T-cell (primary cell): ENCODE measurements at regions not wholly inside any gene's neighbourhood (a gene's known extent, or its start where the extent isn't known, plus 50 kb on each side); places are given as distances from the start of the nearest gene placed in this dataset.

ENCODE experiments used
- ATAC-seq, 4 experiments: fragments of 200-7000 bp in 3 of 4; fragments of 150-1000 bp in 1 of 4; cut with Tn5 transposase; replicated peaks in 1 of 4; 1 replicate in 3 of 4; 2 replicates in 1 of 4; pipeline ENCODE4 v1.10.0; 2021; ENCODE audit warnings: moderate library complexity in 3 of 4, mild to moderate bottlenecking in 2 of 4, moderate number of reproducible peaks in 1 of 4
- CTCF ChIA-PET, 2 donors: fragments of 300-600 bp; sonication (Branson Sonifier 250); formaldehyde crosslinking; loops; one replicate each; lab custom pipeline; 2022; ENCODE audit warnings: antibody characterized with exemption in 2 of 2; lab: Charles Lee
- POLR2A ChIA-PET, 2 donors: fragments of 300-600 bp; sonication (Branson Sonifier 250); formaldehyde crosslinking; loops; one replicate each; lab custom pipeline; 2022; ENCODE audit warnings: antibody characterized with exemption in 2 of 2; lab: Charles Lee
- DNase-seq, 35 experiments: peaks; one replicate each; pipeline versions ENCODE4 v3.0.0 to v3.0.0-alpha.2; 2013 to 2023
- H3K27ac ChIP-seq: one replicate; pipeline ENCODE4 v1.5.1; 2013; ENCODE audit warnings: low read length
- H3K27me3 ChIP-seq, 2 experiments: replicated peaks in 1 of 2; 1 replicate in 1 of 2; 2 replicates in 1 of 2; pipeline versions ENCODE4 v1.6.1 to v1.7.0; 2013; ENCODE audit warnings: low read length in 1 of 2, mixed read lengths in 1 of 2; ENCODE audit not compliant: control insufficient read depth in 2 of 2, insufficient read depth in 2 of 2; ENCODE audit errors: extremely low read depth in 1 of 2
- H3K36me3 ChIP-seq, 2 donors: 1 replicate in 1 of 2; 2 replicates in 1 of 2; pipeline versions ENCODE4 v1.6.1 to v1.7.0; 2013; ENCODE audit warnings: low read length in 1 of 2; ENCODE audit not compliant: control insufficient read depth in 2 of 2, insufficient read depth in 1 of 2; ENCODE audit errors: extremely low read depth in 1 of 2
- H3K4me1 ChIP-seq, 2 experiments: 1 replicate in 1 of 2; 2 replicates in 1 of 2; pipeline versions ENCODE4 v1.6.1 to v1.7.0; 2013; ENCODE audit warnings: low read length in 2 of 2, mixed read lengths in 1 of 2; ENCODE audit not compliant: insufficient read depth in 2 of 2, control insufficient read depth in 1 of 2; ENCODE audit errors: extremely low read depth in 1 of 2
- H3K4me3 ChIP-seq, 2 donors: 1 replicate in 1 of 2; 2 replicates in 1 of 2; pipeline versions ENCODE4 v1.5.1 to v1.7.0; 2013; ENCODE audit warnings: mild to moderate bottlenecking in 2 of 2, low read length in 1 of 2, moderate library complexity in 1 of 2; ENCODE audit not compliant: control insufficient read depth in 1 of 2; ENCODE audit errors: extremely low read depth in 1 of 2
- H3K9me3 ChIP-seq: 2 replicates; pipeline ENCODE4 v1.7.0; 2013
- H3K27ac Mint-ChIP-seq, 2 donors: one replicate each; pipeline ENCODE4 v1.8.0; 2020 to 2021; ENCODE audit warnings: mild to moderate bottlenecking in 2 of 2, mixed read lengths in 2 of 2
- H3K27me3 Mint-ChIP-seq, 2 donors: one replicate each; pipeline ENCODE4 v1.8.0; 2021 to 2022; ENCODE audit warnings: mixed read lengths in 2 of 2
- H3K36me3 Mint-ChIP-seq: one replicate; pipeline ENCODE4 v1.8.0; 2021; ENCODE audit warnings: mixed read lengths
- H3K4me1 Mint-ChIP-seq, 3 donors: one replicate each; pipeline ENCODE4 v1.8.0; 2020 to 2022; ENCODE audit warnings: mixed read lengths in 3 of 3, mild to moderate bottlenecking in 1 of 3
- H3K4me3 Mint-ChIP-seq, 3 donors: one replicate each; pipeline ENCODE4 v1.8.0; 2020 to 2022; ENCODE audit warnings: mild to moderate bottlenecking in 3 of 3, mixed read lengths in 3 of 3, moderate library complexity in 3 of 3
- H3K9me3 Mint-ChIP-seq, 3 donors: one replicate each; pipeline ENCODE4 v1.8.0; 2020 to 2022; ENCODE audit warnings: mixed read lengths in 3 of 3
- WGBS: methylation state at CpG from one replicate; pipeline ENCODE4 v1.1.5; 2013; ENCODE audit warnings: missing lambda C conversion rate; ENCODE audit not compliant: insufficient coverage; 5-methylcytosine and 5-hydroxymethylcytosine counted together

- Histone ChIP-seq H3K9me3 (no peaks in the 10 kb centered on the region), H3K4me1 (no peaks in the 10 kb centered on the region), H3K27ac (no peak overlapping the region), H3K27me3 (no peaks in the 10 kb centered on the region), H3K36me3 (no peaks in the 10 kb centered on the region), H3K4me3 (no peak overlapping the region)
- no peak overlapping the region for H3K27ac Mint-ChIP-seq
- CTCF ChIA-PET = no interaction called here
- no peaks in the 10 kb centered on the region for H3K36me3 Mint-ChIP-seq
- WGBS = 80% methylated on average over 1 of the region's 7 CpGs
- ATAC-seq (no peak), DNase-seq (no peak)
- no peaks in the 10 kb centered on the region for H3K4me1 Mint-ChIP-seq
- no peak overlapping the region for H3K4me3 Mint-ChIP-seq
- peaks cover 4 to 22% (median 16%) of the 10 kb centered on the region in 3 donors for H3K9me3 Mint-ChIP-seq
- POLR2A ChIA-PET = no interaction called here
- no peaks in the 10 kb centered on the region for H3K27me3 Mint-ChIP-seq
These were observed 504.0 kb upstream of the RBFOX1 start for GRCh38 chr16:6828690-6829089.

- no peaks in the 10 kb centered on the region for H3K4me1 ChIP-seq
- H3K27me3 ChIP-seq = no peaks in the 10 kb centered on the region
- Mint-ChIP-seq H3K9me3 (peaks cover 0 to 18% (median 15%) of the 10 kb centered on the region in 3 donors), H3K27me3 (no peaks in the 10 kb centered on the region), H3K4me3 (no peak overlapping the region), H3K36me3 (no peaks in the 10 kb centered on the region), H3K27ac (no peak overlapping the region), H3K4me1 (no peaks in the 10 kb centered on the region)
- WGBS = no CpG with 5 or more reads among the region's 1 CpG
- no peak for ATAC-seq
- CTCF ChIA-PET = no interaction called here
- no peak overlapping the region for H3K27ac ChIP-seq
- POLR2A ChIA-PET = no interaction called here
- no peak for DNase-seq
- H3K36me3 ChIP-seq = no peaks in the 10 kb centered on the region
- no peaks in the 10 kb centered on the region for H3K9me3 ChIP-seq
- no peak overlapping the region for H3K4me3 ChIP-seq
These were observed 504.7 kb upstream of the RBFOX1 start for GRCh38 chr16:6827931-6828330.

GRCh38 chr16:6827267-6827666 lies 505.4 kb upstream of the RBFOX1 start:
- H3K27ac Mint-ChIP-seq = no peak overlapping the region
- H3K4me3 Mint-ChIP-seq = no peak overlapping the region
- H3K36me3 Mint-ChIP-seq = no peaks in the 10 kb centered on the region
- no peaks in the 10 kb centered on the region for H3K4me1 Mint-ChIP-seq
- DNase-seq (no peak), ATAC-seq (no peak)
- POLR2A ChIA-PET = no interaction called here
- WGBS = 17% methylated on average over 1 of the region's 4 CpGs
- no peaks in the 10 kb centered on the region for H3K27me3 Mint-ChIP-seq
- H3K9me3 Mint-ChIP-seq = peaks cover 0 to 18% (median 13%) of the 10 kb centered on the region in 3 donors
- H3K4me1 ChIP-seq = no peaks in the 10 kb centered on the region
- no peak overlapping the region for H3K27ac ChIP-seq
- no peaks in the 10 kb centered on the region for H3K36me3 ChIP-seq
- H3K4me3 ChIP-seq = no peak overlapping the region
- H3K27me3 ChIP-seq = no peaks in the 10 kb centered on the region
- no peaks in the 10 kb centered on the region for H3K9me3 ChIP-seq
- CTCF ChIA-PET = no interaction called here

DNA sequence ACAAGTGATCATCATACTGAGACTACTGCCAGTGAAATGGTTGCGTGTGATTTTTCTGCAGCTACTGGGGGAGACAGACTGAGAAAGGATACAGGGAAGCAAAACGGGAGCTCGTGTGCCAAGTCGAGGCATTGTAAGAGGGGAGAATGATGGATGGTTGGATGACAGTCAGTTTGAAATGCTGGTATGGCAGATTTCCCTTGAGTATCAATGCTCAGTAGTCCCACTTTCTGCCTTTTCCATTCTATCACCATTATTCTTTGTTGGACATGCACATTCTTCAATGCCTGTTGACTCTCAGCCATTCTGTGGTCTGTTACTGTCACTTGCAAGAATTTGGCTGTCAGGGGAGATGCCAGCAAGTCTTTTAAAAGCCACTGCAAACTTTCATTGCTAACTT lies 510.6 kb upstream of the RBFOX1 start:
- WGBS = 96% methylated on average over 3 of the region's 4 CpGs
- no peaks in the 10 kb centered on the region for H3K27me3 ChIP-seq
- no peak for DNase-seq
- Mint-ChIP-seq H3K9me3 (peaks cover 12 to 22% (median 17%) of the 10 kb centered on the region in 3 donors), H3K4me1 (no peaks in the 10 kb centered on the region), H3K36me3 (no peaks in the 10 kb centered on the region), H3K4me3 (no peak overlapping the region), H3K27ac (no peak overlapping the region), H3K27me3 (no peaks in the 10 kb centered on the region)
- H3K4me1 ChIP-seq = no peaks in the 10 kb centered on the region
- ChIA-PET POLR2A (no interaction called here), CTCF (no interaction called here)
- no peaks in the 10 kb centered on the region for H3K36me3 ChIP-seq
- H3K4me3 ChIP-seq = no peak overlapping the region
- ATAC-seq = no peak
- H3K9me3 ChIP-seq = no peaks in the 10 kb centered on the region
- no peak overlapping the region for H3K27ac ChIP-seq

- CTCF ChIA-PET = no interaction called here
- DNase-seq (no peak), ATAC-seq (no peak)
- Mint-ChIP-seq H3K27me3 (no peaks in the 10 kb centered on the region), H3K27ac (no peak overlapping the region), H3K36me3 (no peaks in the 10 kb centered on the region), H3K4me3 (no peak overlapping the region), H3K9me3 (peaks cover 3 to 22% (median 11%) of the 10 kb centered on the region in 3 donors), H3K4me1 (no peaks in the 10 kb centered on the region)
- no CpG with 5 or more reads among the region's 3 CpGs for WGBS
- Histone ChIP-seq H3K9me3 (no peaks in the 10 kb centered on the region), H3K4me3 (no peak overlapping the region), H3K27me3 (no peaks in the 10 kb centered on the region), H3K4me1 (no peaks in the 10 kb centered on the region), H3K36me3 (no peaks in the 10 kb centered on the region), H3K27ac (no peak overlapping the region)
- POLR2A ChIA-PET = no interaction called here
These were observed 528.2 kb upstream of the RBFOX1 start for GRCh38 chr16:6804461-6804860.

GRCh38 chr16:6803176-6803575 lies 529.5 kb upstream of the RBFOX1 start:
- no peaks in the 10 kb centered on the region for H3K9me3 ChIP-seq
- Mint-ChIP-seq H3K4me3 (no peak overlapping the region), H3K27me3 (no peaks in the 10 kb centered on the region), H3K36me3 (no peaks in the 10 kb centered on the region), H3K4me1 (no peaks in the 10 kb centered on the region), H3K9me3 (peaks cover 8 to 25% (median 12%) of the 10 kb centered on the region in 3 donors), H3K27ac (no peak overlapping the region)
- ATAC-seq (no peak), DNase-seq (no peak)
- no peaks in the 10 kb centered on the region for H3K27me3 ChIP-seq
- 69% methylated on average over 2 of the region's 3 CpGs for WGBS
- ChIA-PET POLR2A (no interaction called here), CTCF (no interaction called here)
- no peaks in the 10 kb centered on the region for H3K4me1 ChIP-seq
- H3K27ac ChIP-seq = no peak overlapping the region
- H3K4me3 ChIP-seq = no peak overlapping the region
- H3K36me3 ChIP-seq = no peaks in the 10 kb centered on the region

DNA sequence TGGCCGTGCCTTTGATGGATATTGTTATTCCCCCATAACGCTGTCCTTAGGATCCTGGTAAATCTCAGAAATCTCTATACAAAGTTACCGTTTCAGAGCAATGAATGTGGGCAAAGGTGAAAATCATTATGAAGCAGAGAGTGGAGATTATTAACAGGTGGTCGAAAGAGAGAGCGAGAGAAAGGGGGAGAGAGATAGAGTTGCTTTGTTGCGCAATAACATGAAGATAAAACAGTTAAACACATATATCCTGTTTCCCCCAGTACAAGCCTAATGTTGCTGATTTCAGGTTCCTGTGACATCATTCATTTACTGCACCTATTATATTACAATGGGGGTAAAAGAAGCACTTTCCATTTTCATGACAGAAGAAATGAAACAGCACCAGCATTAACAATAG lies 535.4 kb upstream of the RBFOX1 start:
- H3K27me3 Mint-ChIP-seq = no peaks in the 10 kb centered on the region
- H3K9me3 ChIP-seq = no peaks in the 10 kb centered on the region
- ChIA-PET CTCF (no interaction called here), POLR2A (no interaction called here)
- peaks cover 9 to 44% (median 17%) of the 10 kb centered on the region in 3 donors for H3K9me3 Mint-ChIP-seq
- H3K4me1 ChIP-seq = no peaks in the 10 kb centered on the region
- H3K27ac Mint-ChIP-seq = no peak overlapping the region
- no peak overlapping the region for H3K4me3 ChIP-seq
- H3K27ac ChIP-seq = no peak overlapping the region
- DNase-seq (no peak), ATAC-seq (no peak)
- H3K27me3 ChIP-seq = no peaks in the 10 kb centered on the region
- no peaks in the 10 kb centered on the region for H3K36me3 ChIP-seq
- WGBS = 100% methylated on average over 1 of the region's 6 CpGs
- H3K4me3 Mint-ChIP-seq = no peak overlapping the region
- no peaks in the 10 kb centered on the region for H3K36me3 Mint-ChIP-seq
- H3K4me1 Mint-ChIP-seq = no peaks in the 10 kb centered on the region
